GM10266 (cell line): ENCODE measurements at regions not wholly inside any gene's neighbourhood (a gene's known extent, or its start where the extent isn't known, plus 50 kb on each side); places are given as distances from the start of the nearest gene placed in this dataset.

Source experiments
- DNase-seq: peaks from one replicate; pipeline ENCODE4 v3.0.0; 2012; ENCODE audit errors: extremely low spot score
- TF ChIP-seq, protein P1 (sequence below): IDR thresholded peaks from 2 replicates; pipeline ENCODE4 v1.5.1; 2012; ENCODE audit warnings: mild to moderate bottlenecking, low read depth; ENCODE audit not compliant: control insufficient read depth, insufficient read depth; ENCODE audit errors: missing control alignments

DNA sequence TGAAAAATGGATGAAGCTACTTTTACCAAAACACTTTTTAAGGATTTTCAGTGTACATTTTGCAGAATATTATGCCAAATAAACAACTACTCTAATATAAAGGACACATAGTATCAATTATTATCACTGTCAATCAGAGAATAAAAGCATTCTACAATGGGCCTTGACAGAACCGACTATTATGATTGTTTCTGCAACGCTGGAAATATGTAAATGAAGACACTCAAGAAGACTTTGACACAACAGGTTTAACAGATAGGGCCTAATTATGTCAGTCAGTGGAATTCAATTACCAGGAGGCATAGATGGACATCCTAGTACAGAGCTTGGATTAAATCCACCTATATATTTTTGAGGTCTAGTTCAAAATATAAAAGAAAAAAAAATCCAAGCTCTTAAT lies 58.7 kb upstream of the SOX5 start:
- DNase-seq: no peak

More for the DNA sequence above, 58.7 kb upstream of the SOX5 start:
- TF ChIP-seq, protein P1, sequence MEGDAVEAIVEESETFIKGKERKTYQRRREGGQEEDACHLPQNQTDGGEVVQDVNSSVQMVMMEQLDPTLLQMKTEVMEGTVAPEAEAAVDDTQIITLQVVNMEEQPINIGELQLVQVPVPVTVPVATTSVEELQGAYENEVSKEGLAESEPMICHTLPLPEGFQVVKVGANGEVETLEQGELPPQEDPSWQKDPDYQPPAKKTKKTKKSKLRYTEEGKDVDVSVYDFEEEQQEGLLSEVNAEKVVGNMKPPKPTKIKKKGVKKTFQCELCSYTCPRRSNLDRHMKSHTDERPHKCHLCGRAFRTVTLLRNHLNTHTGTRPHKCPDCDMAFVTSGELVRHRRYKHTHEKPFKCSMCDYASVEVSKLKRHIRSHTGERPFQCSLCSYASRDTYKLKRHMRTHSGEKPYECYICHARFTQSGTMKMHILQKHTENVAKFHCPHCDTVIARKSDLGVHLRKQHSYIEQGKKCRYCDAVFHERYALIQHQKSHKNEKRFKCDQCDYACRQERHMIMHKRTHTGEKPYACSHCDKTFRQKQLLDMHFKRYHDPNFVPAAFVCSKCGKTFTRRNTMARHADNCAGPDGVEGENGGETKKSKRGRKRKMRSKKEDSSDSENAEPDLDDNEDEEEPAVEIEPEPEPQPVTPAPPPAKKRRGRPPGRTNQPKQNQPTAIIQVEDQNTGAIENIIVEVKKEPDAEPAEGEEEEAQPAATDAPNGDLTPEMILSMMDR: no peak
